ENCODE measurements at regions not wholly inside any gene's neighbourhood (a gene's known extent, or its start where the extent isn't known, plus 50 kb on each side); places are given as distances from the start of the nearest gene placed in this dataset.
A peak's percentile ranks its signal among the peaks of the same experiment; 100 is the strongest.

GRCh38 chr2:136363470-136363869 lies 245.5 kb upstream of the CXCR4 start:
- no peak for DNase-seq

DNA sequence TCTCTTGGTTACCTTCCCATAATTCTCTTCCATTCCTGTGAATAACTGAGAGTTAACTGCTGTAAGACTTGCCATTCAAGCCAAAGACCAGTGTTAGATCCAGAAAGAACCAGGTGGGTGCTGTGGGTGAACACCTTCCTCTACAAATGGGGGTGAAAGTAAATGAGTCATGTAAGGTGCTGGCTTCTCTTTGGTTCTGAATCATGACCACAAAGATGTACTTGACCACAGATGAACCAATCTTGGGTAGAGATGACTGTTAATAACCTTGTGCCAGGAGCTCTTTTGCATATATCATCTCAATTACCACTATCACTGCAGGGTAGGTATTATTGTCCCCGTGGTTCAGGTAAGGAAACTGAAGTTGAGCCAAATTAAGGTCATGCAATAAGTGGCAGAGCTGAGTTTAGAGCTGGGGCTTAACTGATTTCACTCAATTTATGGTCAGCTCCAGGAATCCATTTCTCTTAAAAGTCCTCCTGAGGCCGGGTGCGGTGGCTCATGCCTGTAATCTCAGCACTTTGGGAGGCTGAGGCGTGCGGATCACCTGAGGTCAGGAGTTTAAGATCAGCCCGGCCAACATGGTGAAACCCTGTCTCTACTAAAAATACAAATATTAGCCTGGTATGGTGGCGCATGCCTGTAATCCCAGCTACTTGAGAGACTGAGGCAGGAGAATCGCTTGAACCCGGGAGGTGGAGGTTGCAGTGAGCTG lies 244.9 kb upstream of the CXCR4 start:
- DNase-seq = no peak

DNA sequence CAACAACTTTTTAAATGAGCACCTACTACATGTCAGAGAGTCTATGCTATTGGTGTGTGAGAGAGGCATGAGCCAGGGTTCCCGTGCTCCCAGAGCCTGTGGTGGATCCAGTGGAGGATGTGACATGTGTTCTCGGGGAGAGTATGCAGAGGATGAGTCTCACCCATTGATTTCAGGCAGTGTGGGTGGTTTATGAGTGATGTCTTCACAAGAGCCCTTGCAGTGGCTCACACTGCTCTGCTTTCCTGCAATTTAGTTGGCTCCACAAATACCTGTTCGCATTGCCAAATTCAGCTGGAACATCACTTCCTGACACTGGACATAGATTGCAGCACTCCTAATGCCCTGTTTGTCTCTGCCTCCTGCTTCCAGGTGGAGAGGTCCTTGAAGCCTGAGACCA lies 243.6 kb upstream of the CXCR4 start:
- DNase-seq = no peak

GRCh38 chr2:136360790-136361189 lies 242.8 kb upstream of the CXCR4 start:
- no peak for DNase-seq

DNA sequence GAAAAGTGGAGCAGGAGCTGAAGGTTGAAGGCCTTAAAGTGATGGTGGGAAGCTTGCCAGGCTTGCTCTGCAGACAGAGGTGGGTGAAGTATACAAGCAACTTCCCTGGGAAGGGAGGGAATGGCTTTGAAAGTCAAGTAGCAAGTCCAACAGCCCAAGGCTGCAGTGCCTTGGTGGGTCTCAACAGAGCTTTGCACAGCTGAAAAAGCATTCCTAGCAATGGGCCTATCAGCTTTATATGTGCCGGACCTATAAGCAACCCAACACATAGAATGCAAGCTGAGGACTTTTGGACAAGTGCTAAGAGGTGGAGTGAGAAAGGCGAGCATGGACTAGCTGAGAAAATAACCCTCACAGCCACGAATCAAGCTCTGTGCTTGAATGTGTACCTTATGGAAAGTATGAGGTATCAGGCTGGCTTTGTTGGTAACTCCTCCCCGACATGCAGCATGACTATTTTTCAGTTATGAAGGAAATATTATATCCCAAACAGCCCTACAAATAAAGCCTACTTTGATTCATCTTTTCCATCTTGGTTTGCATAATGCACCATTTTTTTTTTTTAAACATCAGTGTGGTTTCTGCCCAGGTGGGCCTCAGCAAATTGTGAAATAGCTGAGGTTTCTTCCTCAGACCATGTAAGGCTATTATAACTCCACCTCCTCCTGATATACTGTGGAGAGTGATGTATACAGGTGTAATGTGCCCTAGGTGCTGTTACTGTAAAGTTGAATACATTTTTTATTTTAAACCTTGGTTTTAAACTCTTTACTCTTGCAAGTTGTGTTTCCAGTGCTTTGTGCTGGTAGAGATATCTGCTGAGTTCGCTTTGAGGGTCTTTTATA lies 241.4 kb upstream of the CXCR4 start:
- DNase-seq = no peak

- no peak for DNase-seq
Observed at GRCh38 chr2:136358576-136358975, 240.6 kb upstream of the CXCR4 start.

GRCh38 chr2:136357007-136357380 lies 239.0 kb upstream of the CXCR4 start:
- no peak for DNase-seq

GRCh38 chr2:136356125-136357006 lies 238.4 kb upstream of the CXCR4 start:
- no peak for DNase-seq

- DNase-seq = no peak
Observed at GRCh38 chr2:136351684-136352083, 233.7 kb upstream of the CXCR4 start.

DNA sequence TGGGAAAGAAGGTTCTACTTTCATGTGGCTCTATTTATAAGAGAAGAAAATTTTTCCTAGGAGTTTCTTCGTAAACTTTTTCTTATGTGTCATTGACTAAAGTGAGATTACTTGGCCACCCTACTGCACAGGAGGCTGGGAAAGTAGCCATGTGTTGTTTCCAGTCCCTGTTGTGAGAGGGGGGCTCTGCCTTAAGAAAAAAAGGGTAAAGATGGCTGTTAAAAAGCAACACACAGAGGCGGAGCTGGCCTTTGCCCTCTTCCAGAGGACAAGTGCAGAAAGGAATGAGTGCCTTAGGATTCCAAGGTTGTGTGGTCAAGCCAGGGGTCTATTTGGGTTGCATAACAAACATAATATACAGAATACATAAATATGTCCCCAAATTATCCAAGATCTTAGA lies 230.0 kb upstream of the CXCR4 start:
- no peak for DNase-seq

DNA sequence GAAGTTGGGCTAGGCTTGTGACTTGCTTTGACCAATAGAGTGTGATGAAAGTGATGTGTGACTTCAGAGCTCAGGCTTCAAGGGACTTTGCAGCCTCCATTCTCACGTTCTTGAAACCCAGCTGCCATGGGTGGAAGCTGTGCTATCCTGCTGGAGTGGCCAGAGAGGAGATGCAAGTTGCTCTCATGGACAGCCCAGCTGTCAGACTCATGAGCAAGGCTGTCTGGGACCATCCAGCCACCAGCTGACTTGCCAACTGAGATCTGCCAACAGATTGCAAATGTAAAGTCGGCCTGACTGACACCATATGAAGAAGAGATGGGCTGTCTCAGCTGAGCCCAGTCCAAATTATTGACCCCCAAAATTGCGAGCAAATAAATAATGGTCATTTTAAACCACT lies 226.4 kb upstream of the CXCR4 start:
- no peak for DNase-seq

- no peak for DNase-seq
Observed at GRCh38 chr2:136342138-136342537, 224.2 kb upstream of the CXCR4 start.

DNA sequence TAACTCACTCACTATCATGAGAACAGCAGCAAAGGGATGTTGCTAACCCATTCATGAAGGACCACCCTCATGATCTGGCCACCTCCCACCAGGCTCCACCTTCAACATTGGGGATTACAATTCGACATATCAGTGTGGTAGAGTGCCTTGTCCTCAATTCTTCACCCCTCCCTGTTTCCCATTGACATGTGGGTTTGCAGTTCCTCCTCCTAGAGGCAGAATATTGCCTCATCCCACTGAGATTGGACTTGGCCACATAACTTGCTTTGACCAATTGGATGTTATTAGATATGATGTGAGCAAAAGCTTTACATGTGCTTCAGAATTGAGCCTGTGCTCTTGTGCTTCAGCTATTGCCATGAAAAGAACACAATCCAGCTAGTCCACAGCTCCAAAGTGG lies 217.0 kb upstream of the CXCR4 start:
- DNase-seq = no peak

DNA sequence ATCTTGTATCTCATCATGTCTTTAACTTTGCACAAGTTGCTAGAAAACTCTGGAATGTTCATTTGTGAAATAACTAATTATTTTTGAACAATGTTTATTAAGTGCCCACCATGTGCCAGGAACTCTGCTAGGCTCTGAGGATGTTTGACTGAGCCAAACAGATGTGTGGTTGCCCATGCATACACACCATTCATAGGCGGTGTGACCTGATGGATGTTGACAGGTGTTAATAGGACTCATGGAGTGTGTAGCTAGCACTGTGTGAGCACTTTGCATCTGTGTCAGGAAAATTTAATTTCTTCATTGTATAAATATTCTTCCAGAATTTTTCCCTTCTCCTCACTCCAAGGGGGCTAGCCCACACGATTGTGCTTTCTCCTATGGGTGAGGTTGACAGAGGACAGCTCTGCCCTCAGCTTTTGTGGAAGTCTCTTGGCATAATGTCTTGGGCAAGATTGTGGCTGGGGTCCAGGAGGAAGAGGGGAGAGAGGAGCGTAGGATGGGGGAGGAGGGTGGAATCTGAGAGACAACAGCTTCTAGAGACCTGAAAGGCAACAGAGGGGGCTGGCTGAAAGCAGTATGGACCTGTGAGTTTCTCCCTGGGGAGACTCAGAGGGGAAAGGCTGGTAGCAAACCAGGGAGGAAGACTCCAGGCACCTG lies 214.6 kb upstream of the CXCR4 start:
- no peak for DNase-seq

GRCh38 chr2:136331226-136331625 lies 213.3 kb upstream of the CXCR4 start:
- DNase-seq = no peak

- no peak for DNase-seq
Observed at GRCh38 chr2:136328207-136328795, 210.4 kb upstream of the CXCR4 start.

GRCh38 chr2:136327162-136327852 lies 209.4 kb upstream of the CXCR4 start:
- DNase-seq = peak; percentile 72

DNA sequence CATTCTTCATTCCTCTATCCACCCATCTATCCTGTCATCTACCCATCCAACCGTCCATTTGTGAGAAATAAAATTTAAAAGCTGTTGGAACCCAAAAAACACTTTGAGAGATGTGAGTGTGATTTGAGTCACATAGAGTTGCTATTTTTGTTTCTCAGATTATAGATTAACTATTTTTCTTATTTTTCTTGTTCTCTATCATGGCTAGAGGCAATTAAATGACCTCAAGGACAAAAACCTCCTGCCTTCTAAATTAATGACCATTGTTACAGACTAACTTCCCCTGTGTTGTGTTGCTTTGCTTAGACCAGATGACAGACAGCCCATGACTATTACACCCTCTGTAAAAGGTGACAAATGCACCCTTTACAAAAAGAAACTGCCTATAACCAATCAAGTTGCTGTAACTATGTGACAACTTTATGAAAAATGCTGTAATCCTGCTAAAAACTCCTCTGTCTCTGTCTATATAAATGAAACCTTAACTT lies 207.9 kb upstream of the CXCR4 start:
- DNase-seq = no peak

DNA sequence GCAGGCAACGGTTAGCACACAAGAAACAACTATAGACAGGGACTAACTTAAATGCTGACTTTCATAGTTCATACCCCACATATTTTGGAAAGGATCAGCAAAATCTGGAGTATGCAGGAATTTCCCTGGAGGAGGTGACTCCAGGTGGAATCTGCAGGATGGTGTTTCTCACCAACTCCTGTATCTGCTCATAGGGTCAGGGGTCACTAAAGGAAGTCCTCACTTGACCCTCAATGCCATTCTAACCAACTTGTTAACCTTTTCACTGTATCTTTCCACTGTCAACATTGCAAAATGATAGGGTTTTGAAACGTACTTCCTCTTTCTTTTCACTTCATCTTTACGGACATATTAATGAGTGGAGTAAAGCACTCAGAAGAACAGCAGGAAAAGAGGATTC lies 207.0 kb upstream of the CXCR4 start:
- DNase-seq = no peak

GRCh38 chr2:136323935-136324334 lies 206.0 kb upstream of the CXCR4 start:
- no peak for DNase-seq

DNA sequence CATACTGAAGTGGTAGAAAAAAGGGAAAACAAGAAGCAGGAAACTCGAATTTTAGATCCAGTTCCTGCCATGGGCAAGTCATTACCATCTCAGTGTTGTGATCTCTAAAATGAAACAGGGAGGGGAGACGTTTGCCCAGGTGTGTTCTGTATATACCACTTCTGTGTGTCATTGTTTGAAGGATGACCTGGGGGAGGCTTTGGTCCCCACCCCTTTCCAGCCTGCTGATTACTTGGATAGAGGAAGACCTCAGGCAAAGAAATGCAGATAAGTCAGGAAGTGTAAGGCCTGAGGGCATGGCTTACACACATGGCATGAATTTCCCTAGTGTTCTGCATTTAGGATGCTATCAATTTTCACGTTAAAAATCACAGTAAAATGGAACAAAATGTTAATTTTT lies 205.2 kb upstream of the CXCR4 start:
- DNase-seq = no peak

DNA sequence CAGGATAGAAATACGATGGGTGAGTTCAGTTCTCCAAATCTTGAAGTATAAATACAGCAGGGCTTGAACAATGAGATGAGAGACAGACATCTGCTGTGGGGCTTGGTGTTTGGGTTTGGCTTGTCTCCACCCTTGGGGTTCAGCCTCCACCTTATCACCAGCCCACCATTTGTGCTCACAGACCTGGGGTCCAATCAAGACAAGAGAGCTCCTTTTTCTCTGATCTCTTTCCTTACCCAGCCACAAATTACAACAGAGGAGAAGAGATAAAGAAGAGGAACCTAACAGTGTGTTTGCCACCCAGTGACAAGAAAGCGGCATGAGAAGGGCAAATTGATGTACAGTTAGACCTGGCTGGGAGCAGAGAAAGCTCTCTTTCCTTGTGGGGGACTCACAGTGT lies 204.5 kb upstream of the CXCR4 start:
- no peak for DNase-seq

Measured in activated effector memory CD4-positive, alpha-beta T cell treated with Interleukin-2 at 50 U/mL for 16 hours (primary cell).